IPS DF 6.9 (cell line): ENCODE measurements at regions not wholly inside any gene's neighbourhood (a gene's known extent, or its start where the extent isn't known, plus 50 kb on each side); places are given as distances from the start of the nearest gene placed in this dataset.

Source experiments
- DNase-seq: peaks from one replicate; pipeline ENCODE4 v3.0.0-alpha.2; 2013; ENCODE audit warnings: low read depth, low spot score
- H3K27ac ChIP-seq: one replicate; pipeline ENCODE4 v1.5.1; 2013; ENCODE audit warnings: low read length, control low read depth
- H3K27me3 ChIP-seq: 2 replicates; pipeline ENCODE4 v1.6.1; 2013; ENCODE audit warnings: mild to moderate bottlenecking, low read length; ENCODE audit not compliant: control insufficient read depth, insufficient read depth
- H3K36me3 ChIP-seq: 2 replicates; pipeline ENCODE4 v1.6.1; 2013; ENCODE audit warnings: low read length; ENCODE audit not compliant: control insufficient read depth, insufficient read depth
- H3K4me1 ChIP-seq: 2 replicates; pipeline ENCODE4 v1.6.1; 2013; ENCODE audit warnings: low read length; ENCODE audit not compliant: control insufficient read depth, insufficient read depth
- H3K4me3 ChIP-seq: 2 replicates; pipeline ENCODE4 v1.5.1; 2013; ENCODE audit warnings: mild to moderate bottlenecking, low read length
- H3K9me3 ChIP-seq: 2 replicates; pipeline ENCODE4 v1.6.1; 2013; ENCODE audit warnings: low read length, inconsistent platforms; ENCODE audit not compliant: control insufficient read depth, insufficient read depth
- WGBS: extraction: QIAGEN DNeasy Blood & Tissue Kit; methylation state at CpG from one replicate; pipeline ENCODE4 v1.1.7; 2013; ENCODE audit warnings: mixed read lengths, missing lambda C conversion rate; ENCODE audit not compliant: insufficient read length, insufficient coverage; 5-methylcytosine and 5-hydroxymethylcytosine counted together

- H3K9me3 ChIP-seq = no peaks in the 10 kb centered on the region
- H3K27me3 ChIP-seq = no peaks in the 10 kb centered on the region
- H3K4me1 ChIP-seq = no peaks in the 10 kb centered on the region
- no peak overlapping the region for H3K4me3 ChIP-seq
- WGBS = 100% methylated on average over 2 of the region's 6 CpGs
- H3K36me3 ChIP-seq = no peaks in the 10 kb centered on the region
- DNase-seq = no peak
- H3K27ac ChIP-seq = no peak overlapping the region
Measured at GRCh38 chr1:219805191-219805590, 123.2 kb downstream of the SLC30A10 start.

GRCh38 chr1:219801156-219801820 lies 127.1 kb downstream of the SLC30A10 start:
- no peak for DNase-seq
- H3K27me3 ChIP-seq = no peaks in the 10 kb centered on the region
- no CpG with 5 or more reads among the region's 5 CpGs for WGBS
- H3K4me3 ChIP-seq = no peak overlapping the region
- H3K4me1 ChIP-seq = no peaks in the 10 kb centered on the region
- no peak overlapping the region for H3K27ac ChIP-seq
- H3K9me3 ChIP-seq = no peaks in the 10 kb centered on the region
- no peaks in the 10 kb centered on the region for H3K36me3 ChIP-seq

- Histone ChIP-seq H3K4me1 (no peaks in the 10 kb centered on the region), H3K27me3 (no peaks in the 10 kb centered on the region), H3K36me3 (no peaks in the 10 kb centered on the region), H3K4me3 (no peak overlapping the region), H3K9me3 (no peaks in the 10 kb centered on the region), H3K27ac (no peak overlapping the region)
- no peak for DNase-seq
- WGBS = no CpG with 5 or more reads among the region's 3 CpGs
Measured at GRCh38 chr1:219798283-219799030, 129.9 kb downstream of the SLC30A10 start.

- no CpG with 5 or more reads among the region's 2 CpGs for WGBS
- DNase-seq = no peak
- Histone ChIP-seq H3K4me3 (no peak overlapping the region), H3K36me3 (no peaks in the 10 kb centered on the region), H3K27me3 (no peaks in the 10 kb centered on the region), H3K4me1 (no peaks in the 10 kb centered on the region), H3K9me3 (no peaks in the 10 kb centered on the region), H3K27ac (no peak overlapping the region)
Measured at GRCh38 chr1:219797683-219798082, 130.7 kb downstream of the SLC30A10 start.

- no peaks in the 10 kb centered on the region for H3K4me1 ChIP-seq
- no peak for DNase-seq
- H3K27me3 ChIP-seq = no peaks in the 10 kb centered on the region
- no peaks in the 10 kb centered on the region for H3K36me3 ChIP-seq
- H3K9me3 ChIP-seq = no peaks in the 10 kb centered on the region
- H3K27ac ChIP-seq = no peak overlapping the region
- no peak overlapping the region for H3K4me3 ChIP-seq
Measured at GRCh38 chr1:219797009-219797408, 131.3 kb downstream of the SLC30A10 start.

GRCh38 chr1:219795363-219795917 lies 132.9 kb downstream of the SLC30A10 start:
- H3K4me1 ChIP-seq = 0 out of 2 replicates have a peak, but pooled peaks cover 1% of the 10 kb centered on the region
- no peak for DNase-seq

GRCh38 chr1:219794085-219794743 lies 134.1 kb downstream of the SLC30A10 start:
- WGBS = no CpG with 5 or more reads among the region's 8 CpGs
- no peak overlapping the region for H3K4me3 ChIP-seq
- H3K27ac ChIP-seq = no peak overlapping the region
- no peak for DNase-seq
- H3K9me3 ChIP-seq = no peaks in the 10 kb centered on the region
- no peaks in the 10 kb centered on the region for H3K36me3 ChIP-seq
- no peaks in the 10 kb centered on the region for H3K27me3 ChIP-seq
- H3K4me1 ChIP-seq = 0 out of 2 replicates have a peak, but pooled peaks cover 1% of the 10 kb centered on the region

More at GRCh38 chr1:219795363-219795917, 132.9 kb downstream of the SLC30A10 start:
- Histone ChIP-seq H3K4me3 (no peak overlapping the region), H3K27me3 (no peaks in the 10 kb centered on the region), H3K9me3 (no peaks in the 10 kb centered on the region), H3K36me3 (no peaks in the 10 kb centered on the region), H3K27ac (no peak overlapping the region)
- WGBS = no CpG with 5 or more reads among the region's 9 CpGs

GRCh38 chr1:219792337-219793021 lies 135.9 kb downstream of the SLC30A10 start:
- Histone ChIP-seq H3K27me3 (no peaks in the 10 kb centered on the region), H3K36me3 (no peaks in the 10 kb centered on the region), H3K9me3 (no peaks in the 10 kb centered on the region), H3K27ac (no peak overlapping the region), H3K4me1 (0 out of 2 replicates have a peak, but pooled peaks cover 1% of the 10 kb centered on the region), H3K4me3 (no peak overlapping the region)
- WGBS = no CpG with 5 or more reads among the region's 3 CpGs
- DNase-seq = no peak

- H3K27me3 ChIP-seq = no peaks in the 10 kb centered on the region
Measured at GRCh38 chr1:219791766-219792165, 136.6 kb downstream of the SLC30A10 start.

More at GRCh38 chr1:219791766-219792165, 136.6 kb downstream of the SLC30A10 start:
- H3K9me3 ChIP-seq = no peaks in the 10 kb centered on the region
- no peak overlapping the region for H3K27ac ChIP-seq
- H3K36me3 ChIP-seq = no peaks in the 10 kb centered on the region
- DNase-seq = no peak
- WGBS = no CpG with 5 or more reads among the region's 2 CpGs
- no peak overlapping the region for H3K4me3 ChIP-seq
- H3K4me1 ChIP-seq = 0 out of 2 replicates have a peak, but pooled peaks cover 1% of the 10 kb centered on the region
